Skeletal muscle tissue (tissue), 3 donors: ENCODE measurements at regions not wholly inside any gene's neighbourhood (a gene's known extent, or its start where the extent isn't known, plus 50 kb on each side); places are given as distances from the start of the nearest gene placed in this dataset.

Experiments
- H3K27ac ChIP-seq: one replicate; pipeline ENCODE4 v1.7.0; 2013; ENCODE audit warnings: mild to moderate bottlenecking, low read depth, low read length, inconsistent platforms
- H3K27me3 ChIP-seq, 3 donors: one replicate each; pipeline ENCODE4 v1.7.0; 2013; ENCODE audit warnings: low read length in 3 of 3; ENCODE audit not compliant: control insufficient read depth in 3 of 3, insufficient read depth in 3 of 3
- H3K36me3 ChIP-seq, 3 donors: one replicate each; pipeline ENCODE4 v1.7.0; 2013; ENCODE audit warnings: low read length in 3 of 3; ENCODE audit not compliant: control insufficient read depth in 3 of 3, insufficient read depth in 3 of 3
- H3K4me1 ChIP-seq, 3 donors: one replicate each; pipeline ENCODE4 v1.7.0; 2013; ENCODE audit warnings: low read length in 3 of 3, mild to moderate bottlenecking in 3 of 3; ENCODE audit not compliant: control insufficient read depth in 3 of 3, insufficient read depth in 3 of 3
- H3K4me3 ChIP-seq, 3 donors: one replicate each; pipeline ENCODE4 v1.7.0; 2013; ENCODE audit warnings: low read length in 3 of 3
- H3K9ac ChIP-seq, 3 donors: one replicate each; pipeline ENCODE4 v1.7.0; 2013; ENCODE audit warnings: low read length in 3 of 3, mild to moderate bottlenecking in 3 of 3, moderate library complexity in 2 of 3, low read depth in 1 of 3
- H3K9me3 ChIP-seq, 3 donors: one replicate each; pipeline ENCODE4 v1.7.0; 2013; ENCODE audit warnings: low read length in 3 of 3; ENCODE audit not compliant: control insufficient read depth in 3 of 3
- donor health status: Osteomylitis.

GRCh38 chr11:119989159-119989821 is 148.6 kb downstream of the TRIM29 start:
- Histone ChIP-seq H3K9me3 (no peaks in the 10 kb centered on the region), H3K9ac (no peak overlapping the region), H3K4me3 (no peak overlapping the region), H3K27ac (no peak overlapping the region), H3K4me1 (peaks cover 0 to 4% (median 2%) of the 10 kb centered on the region in 3 donors), H3K27me3 (peaks cover 4 to 24% (median 7%) of the 10 kb centered on the region in 3 donors), H3K36me3 (no peaks in the 10 kb centered on the region)

- Histone ChIP-seq H3K27ac (no peak overlapping the region), H3K27me3 (peaks cover 4 to 27% (median 25%) of the 10 kb centered on the region in 3 donors), H3K9me3 (no peaks in the 10 kb centered on the region), H3K9ac (no peak overlapping the region), H3K4me1 (peaks cover 0 to 3% (median 0%) of the 10 kb centered on the region in 3 donors), H3K36me3 (no peaks in the 10 kb centered on the region), H3K4me3 (no peak overlapping the region)
These were observed 152.4 kb downstream of the TRIM29 start for GRCh38 chr11:119985551-119985950.

GRCh38 chr11:119983816-119984215 is 154.1 kb downstream of the TRIM29 start:
- Histone ChIP-seq H3K27ac (no peak overlapping the region), H3K27me3 (peaks cover 4 to 27% (median 27%) of the 10 kb centered on the region in 3 donors), H3K9ac (no peak overlapping the region), H3K36me3 (no peaks in the 10 kb centered on the region), H3K4me3 (no peak overlapping the region), H3K9me3 (no peaks in the 10 kb centered on the region), H3K4me1 (no peaks in the 10 kb centered on the region)

GRCh38 chr11:119983240-119983732 is 154.6 kb downstream of the TRIM29 start:
- no peak overlapping the region for H3K27ac ChIP-seq
- H3K9me3 ChIP-seq: no peaks in the 10 kb centered on the region
- no peak overlapping the region for H3K9ac ChIP-seq
- H3K36me3 ChIP-seq: no peaks in the 10 kb centered on the region
- peaks cover 4 to 32% (median 31%) of the 10 kb centered on the region in 3 donors for H3K27me3 ChIP-seq
- H3K4me1 ChIP-seq: no peaks in the 10 kb centered on the region
- no peak overlapping the region for H3K4me3 ChIP-seq

GRCh38 chr11:119982517-119983239 is 155.2 kb downstream of the TRIM29 start:
- Histone ChIP-seq H3K9ac (no peak overlapping the region), H3K36me3 (no peaks in the 10 kb centered on the region), H3K9me3 (no peaks in the 10 kb centered on the region), H3K4me3 (no peak overlapping the region), H3K4me1 (no peaks in the 10 kb centered on the region), H3K27me3 (peaks cover 4 to 37% (median 37%) of the 10 kb centered on the region in 3 donors), H3K27ac (no peak overlapping the region)

GRCh38 chr11:119980431-119980830 is 157.5 kb downstream of the TRIM29 start:
- no peaks in the 10 kb centered on the region for H3K9me3 ChIP-seq
- no peak overlapping the region for H3K27ac ChIP-seq
- H3K36me3 ChIP-seq: no peaks in the 10 kb centered on the region
- no peak overlapping the region for H3K9ac ChIP-seq
- peaks cover 12 to 51% (median 44%) of the 10 kb centered on the region in 3 donors for H3K27me3 ChIP-seq
- H3K4me3 ChIP-seq: no peak overlapping the region
- H3K4me1 ChIP-seq: peaks cover 6 to 8% (median 6%) of the 10 kb centered on the region in 3 donors

GRCh38 chr11:119979701-119980100 is 158.2 kb downstream of the TRIM29 start:
- Histone ChIP-seq H3K9ac (no peak overlapping the region), H3K4me3 (no peak overlapping the region), H3K27me3 (peaks cover 10 to 50% (median 44%) of the 10 kb centered on the region in 3 donors), H3K27ac (no peak overlapping the region), H3K36me3 (no peaks in the 10 kb centered on the region), H3K9me3 (no peaks in the 10 kb centered on the region), H3K4me1 (peaks cover 7 to 11% (median 9%) of the 10 kb centered on the region in 3 donors)

GRCh38 chr11:119978696-119979095 is 159.2 kb downstream of the TRIM29 start:
- no peaks in the 10 kb centered on the region for H3K36me3 ChIP-seq
- peaks cover 7 to 12% (median 10%) of the 10 kb centered on the region in 3 donors for H3K4me1 ChIP-seq
- H3K9me3 ChIP-seq: no peaks in the 10 kb centered on the region
- H3K9ac ChIP-seq: no peak overlapping the region
- no peak overlapping the region for H3K4me3 ChIP-seq
- no peak overlapping the region for H3K27ac ChIP-seq
- peaks cover 8 to 52% (median 47%) of the 10 kb centered on the region in 3 donors for H3K27me3 ChIP-seq

- H3K9me3 ChIP-seq: no peaks in the 10 kb centered on the region
- H3K27me3 ChIP-seq: peaks cover 8 to 49% (median 44%) of the 10 kb centered on the region in 3 donors
- no peak overlapping the region for H3K27ac ChIP-seq
- peaks cover 7 to 12% (median 11%) of the 10 kb centered on the region in 3 donors for H3K4me1 ChIP-seq
- no peak overlapping the region for H3K4me3 ChIP-seq
- H3K36me3 ChIP-seq: no peaks in the 10 kb centered on the region
- no peak overlapping the region for H3K9ac ChIP-seq
These were observed 160.0 kb downstream of the TRIM29 start for GRCh38 chr11:119977881-119978280.

- H3K27ac ChIP-seq: no peak overlapping the region
- H3K4me3 ChIP-seq: no peak overlapping the region
- H3K4me1 ChIP-seq: peaks cover 7 to 12% (median 11%) of the 10 kb centered on the region in 3 donors
- H3K9me3 ChIP-seq: no peaks in the 10 kb centered on the region
- H3K9ac ChIP-seq: no peak overlapping the region
- peaks cover 8 to 45% (median 41%) of the 10 kb centered on the region in 3 donors for H3K27me3 ChIP-seq
- H3K36me3 ChIP-seq: no peaks in the 10 kb centered on the region
These were observed 160.4 kb downstream of the TRIM29 start for GRCh38 chr11:119977561-119977860.
